Panc1 (cell line): ENCODE measurements at regions not wholly inside any gene's neighbourhood (a gene's known extent, or its start where the extent isn't known, plus 50 kb on each side); places are given as distances from the start of the nearest gene placed in this dataset.

Experiments
- ATAC-seq: fragments of 200-7000 bp; cut with Tn5 transposase; 2 replicates; pipeline ENCODE4 v1.9.1; 2020; ENCODE audit warnings: mild to moderate bottlenecking, moderate library complexity
- BruUV-seq: library from RNA; stranded (reverse); fragments of 400-500 nt; replicated peaks from 2 replicates; lab custom pipeline; 2021; lab: Mats Ljungman, UMichigan
- CTCF ChIA-PET: fragments of 300-600 bp; sonication (Branson Sonifier 250); formaldehyde crosslinking; loops from one replicate; lab custom pipeline; 2022; ENCODE audit warnings: antibody characterized with exemption; lab: Charles Lee
- POLR2A ChIA-PET: fragments of 300-600 bp; sonication (Branson Sonifier 250); formaldehyde crosslinking; loops from one replicate; lab custom pipeline; 2022; ENCODE audit warnings: antibody characterized with exemption; lab: Charles Lee
- DNase-seq: peaks from one replicate; pipeline ENCODE4 v3.0.0-alpha.2; 2010; ENCODE audit warnings: low read depth, low spot score
- H3K27ac ChIP-seq: 2 replicates; pipeline ENCODE4 v1.5.1; 2011; ENCODE audit warnings: mild to moderate bottlenecking, low read length, inconsistent platforms
- H3K27me3 ChIP-seq: fragments of 200-500 bp; sonication (Bioruptor generic); 2 replicates; pipeline ENCODE4 v1.6.0; 2014; ENCODE audit warnings: low read length, inconsistent platforms; ENCODE audit not compliant: control insufficient read depth, insufficient read depth
- H3K36me3 ChIP-seq: fragments of 200-500 bp; sonication (Bioruptor generic); 2 replicates; pipeline ENCODE4 v1.5.1; 2014; ENCODE audit warnings: inconsistent platforms, mild to moderate bottlenecking, low read length, moderate library complexity; ENCODE audit not compliant: control insufficient read depth, insufficient read depth
- H3K4me1 ChIP-seq: 2 replicates; pipeline ENCODE4 v1.5.1; 2011; ENCODE audit warnings: inconsistent platforms, mild to moderate bottlenecking, low read length, moderate library complexity; ENCODE audit not compliant: control insufficient read depth, insufficient read depth
- H3K4me3 ChIP-seq, 2 experiments: 2 replicates each; pipeline ENCODE4 v1.5.1; 2011 to 2012; ENCODE audit warnings: low read depth in 2 of 2, low read length in 2 of 2, mild to moderate bottlenecking in 2 of 2, inconsistent platforms in 1 of 2, moderate library complexity in 1 of 2
- H3K9me3 ChIP-seq: fragments of 200-500 bp; sonication (Bioruptor generic); 2 replicates; pipeline ENCODE4 v1.5.1; 2014; ENCODE audit warnings: low read depth, mild to moderate bottlenecking, inconsistent platforms, low read length, moderate library complexity; ENCODE audit not compliant: control insufficient read depth, insufficient read depth
- POLR2AphosphoS5 ChIP-seq: IDR thresholded peaks from 2 replicates; pipeline ENCODE4 v1.6.1; 2012; ENCODE audit warnings: mild to moderate bottlenecking, low read depth, low read length, moderate library complexity
- SIN3A ChIP-seq: IDR thresholded peaks from 2 replicates; pipeline ENCODE4 v1.6.1; 2012; ENCODE audit warnings: low read depth, mild to moderate bottlenecking, low read length, moderate library complexity, borderline replicate concordance; ENCODE audit not compliant: insufficient read depth
- TCF7L2 ChIP-seq: IDR thresholded peaks from 2 replicates; pipeline ENCODE4 v1.6.1; 2011; ENCODE audit warnings: mild to moderate bottlenecking, low read depth, low read length, inconsistent platforms
- in situ Hi-C: cut with HindIII; loops from 2 replicates; pipeline ENCODE4 v1.10.0; 2016; ENCODE audit warnings: low sequenced_read_pairs, low pct_unique_long_range_greater_than_20kb
- intact Hi-C: fragments of 100-400 bp; cut with micrococcal nuclease; formaldehyde crosslinking; loops from one replicate; pipeline ENCODE4 v1.10.0; 2022; ENCODE audit not compliant: unreplicated experiment
- TF ChIP-seq, protein P1 (sequence below), 2 experiments: IDR thresholded peaks; 2 replicates each; pipeline ENCODE4 v1.6.1; 2011 to 2012; ENCODE audit warnings: low read depth in 2 of 2, control low read depth in 1 of 2, low read length in 1 of 2, mild to moderate bottlenecking in 1 of 2, moderate library complexity in 1 of 2; ENCODE audit not compliant: insufficient read depth in 1 of 2
- TF ChIP-seq, protein P2 (sequence below): fragments of 450-650 bp; IDR thresholded peaks from 2 replicates; pipeline ENCODE4 v1.5.1; 2017; ENCODE audit warnings: mild to moderate bottlenecking

DNA sequence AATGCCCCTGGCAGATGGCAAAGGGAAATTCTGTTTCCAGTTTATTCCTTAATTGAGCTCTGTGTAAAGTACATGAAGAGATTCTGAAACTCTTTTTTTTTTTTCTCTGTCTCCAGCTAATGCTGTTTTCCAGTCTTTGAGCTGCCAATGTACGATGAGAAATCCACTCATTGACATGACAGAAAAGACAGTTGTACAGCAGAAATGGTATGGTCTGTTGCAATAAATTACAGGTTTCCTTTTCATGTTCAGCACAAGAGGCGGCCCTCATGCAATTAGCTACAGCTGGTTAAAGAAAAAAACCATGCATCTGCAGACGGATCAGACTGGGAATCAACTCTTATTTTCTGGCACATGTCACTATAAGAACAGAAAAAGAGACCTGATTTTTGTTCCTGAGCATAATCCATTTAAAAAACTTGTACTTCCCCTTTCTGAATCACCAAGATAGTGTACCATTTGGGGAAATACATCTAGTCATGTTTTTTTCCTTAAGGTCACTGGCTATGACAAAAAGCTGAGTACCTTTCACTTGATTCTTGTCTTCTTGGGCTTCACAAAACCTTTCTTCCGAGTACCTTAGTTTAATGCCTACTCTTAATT lies 289.8 kb upstream of the PREP start:
- no peak overlapping the region for H3K27ac ChIP-seq
- H3K4me3 ChIP-seq, result no peak overlapping the region
- ChIA-PET POLR2A (interaction anchor here (0.6 kb wide), 1 partner anchor 17 kb away, joined by 4 read pairs; no protein-coding TSS in a partner anchor), CTCF (no interaction called here)
- ATAC-seq (no peak), DNase-seq (no peak)
- intact Hi-C loops, result no loop called here
- H3K36me3 ChIP-seq, result no peaks in the 10 kb centered on the region
- no peaks in the 10 kb centered on the region for H3K4me1 ChIP-seq
- in situ Hi-C loops, result no loop called here
- H3K9me3 ChIP-seq, result peaks cover 18% of the 10 kb centered on the region; the same call in 1 of the 2 replicates
- H3K27me3 ChIP-seq, result no peaks in the 10 kb centered on the region
- no TSS peak for BruUV-seq
- TF ChIP-seq, protein P1, sequence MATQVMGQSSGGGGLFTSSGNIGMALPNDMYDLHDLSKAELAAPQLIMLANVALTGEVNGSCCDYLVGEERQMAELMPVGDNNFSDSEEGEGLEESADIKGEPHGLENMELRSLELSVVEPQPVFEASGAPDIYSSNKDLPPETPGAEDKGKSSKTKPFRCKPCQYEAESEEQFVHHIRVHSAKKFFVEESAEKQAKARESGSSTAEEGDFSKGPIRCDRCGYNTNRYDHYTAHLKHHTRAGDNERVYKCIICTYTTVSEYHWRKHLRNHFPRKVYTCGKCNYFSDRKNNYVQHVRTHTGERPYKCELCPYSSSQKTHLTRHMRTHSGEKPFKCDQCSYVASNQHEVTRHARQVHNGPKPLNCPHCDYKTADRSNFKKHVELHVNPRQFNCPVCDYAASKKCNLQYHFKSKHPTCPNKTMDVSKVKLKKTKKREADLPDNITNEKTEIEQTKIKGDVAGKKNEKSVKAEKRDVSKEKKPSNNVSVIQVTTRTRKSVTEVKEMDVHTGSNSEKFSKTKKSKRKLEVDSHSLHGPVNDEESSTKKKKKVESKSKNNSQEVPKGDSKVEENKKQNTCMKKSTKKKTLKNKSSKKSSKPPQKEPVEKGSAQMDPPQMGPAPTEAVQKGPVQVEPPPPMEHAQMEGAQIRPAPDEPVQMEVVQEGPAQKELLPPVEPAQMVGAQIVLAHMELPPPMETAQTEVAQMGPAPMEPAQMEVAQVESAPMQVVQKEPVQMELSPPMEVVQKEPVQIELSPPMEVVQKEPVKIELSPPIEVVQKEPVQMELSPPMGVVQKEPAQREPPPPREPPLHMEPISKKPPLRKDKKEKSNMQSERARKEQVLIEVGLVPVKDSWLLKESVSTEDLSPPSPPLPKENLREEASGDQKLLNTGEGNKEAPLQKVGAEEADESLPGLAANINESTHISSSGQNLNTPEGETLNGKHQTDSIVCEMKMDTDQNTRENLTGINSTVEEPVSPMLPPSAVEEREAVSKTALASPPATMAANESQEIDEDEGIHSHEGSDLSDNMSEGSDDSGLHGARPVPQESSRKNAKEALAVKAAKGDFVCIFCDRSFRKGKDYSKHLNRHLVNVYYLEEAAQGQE (IDR thresholded peaks at IDR 0.05; ENCODE audit: insufficient read depth in 1 of 2, low read depth in 2 of 2, low read length in 1 of 2), result no peak
- TF ChIP-seq SIN3A (no peak), TCF7L2 (no peak), POLR2AphosphoS5 (no peak)
- TF ChIP-seq, protein P2, sequence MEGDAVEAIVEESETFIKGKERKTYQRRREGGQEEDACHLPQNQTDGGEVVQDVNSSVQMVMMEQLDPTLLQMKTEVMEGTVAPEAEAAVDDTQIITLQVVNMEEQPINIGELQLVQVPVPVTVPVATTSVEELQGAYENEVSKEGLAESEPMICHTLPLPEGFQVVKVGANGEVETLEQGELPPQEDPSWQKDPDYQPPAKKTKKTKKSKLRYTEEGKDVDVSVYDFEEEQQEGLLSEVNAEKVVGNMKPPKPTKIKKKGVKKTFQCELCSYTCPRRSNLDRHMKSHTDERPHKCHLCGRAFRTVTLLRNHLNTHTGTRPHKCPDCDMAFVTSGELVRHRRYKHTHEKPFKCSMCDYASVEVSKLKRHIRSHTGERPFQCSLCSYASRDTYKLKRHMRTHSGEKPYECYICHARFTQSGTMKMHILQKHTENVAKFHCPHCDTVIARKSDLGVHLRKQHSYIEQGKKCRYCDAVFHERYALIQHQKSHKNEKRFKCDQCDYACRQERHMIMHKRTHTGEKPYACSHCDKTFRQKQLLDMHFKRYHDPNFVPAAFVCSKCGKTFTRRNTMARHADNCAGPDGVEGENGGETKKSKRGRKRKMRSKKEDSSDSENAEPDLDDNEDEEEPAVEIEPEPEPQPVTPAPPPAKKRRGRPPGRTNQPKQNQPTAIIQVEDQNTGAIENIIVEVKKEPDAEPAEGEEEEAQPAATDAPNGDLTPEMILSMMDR, result no peak

DNA sequence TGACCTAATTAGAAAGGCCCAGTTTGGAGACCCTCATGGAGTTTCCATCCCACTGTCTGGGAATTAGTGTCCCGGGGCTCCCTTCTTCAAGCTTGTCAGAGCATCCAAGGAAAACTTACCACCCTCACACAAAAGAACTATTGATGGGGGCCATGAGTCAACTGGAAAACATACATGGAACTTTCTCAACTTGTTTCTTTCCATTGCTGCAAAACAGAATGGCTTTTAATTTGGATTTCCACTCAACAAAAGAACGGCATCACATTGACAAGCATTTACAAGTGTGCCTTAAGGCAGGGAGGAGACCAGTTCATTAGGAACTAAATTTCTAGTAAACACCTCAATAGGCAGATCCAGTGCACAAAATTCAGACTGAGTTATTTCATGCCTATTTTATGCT lies 289.1 kb upstream of the PREP start:
- intact Hi-C loops (no loop called here), in situ Hi-C loops (no loop called here)
- ATAC-seq, result no peak
- H3K36me3 ChIP-seq, result no peaks in the 10 kb centered on the region
- H3K4me3 ChIP-seq, result no peak overlapping the region
- no TSS peak for BruUV-seq
- ChIA-PET CTCF (no interaction called here), POLR2A (interaction anchor here (0.6 kb wide), 1 partner anchor 16 kb away, joined by 4 read pairs; no protein-coding TSS in a partner anchor)
- peaks cover 21% of the 10 kb centered on the region; the same call in 1 of the 2 replicates for H3K9me3 ChIP-seq
- H3K4me1 ChIP-seq, result no peaks in the 10 kb centered on the region
- H3K27me3 ChIP-seq, result no peaks in the 10 kb centered on the region
- DNase-seq, result no peak
- TF ChIP-seq POLR2AphosphoS5 (no peak), SIN3A (no peak), TCF7L2 (no peak)
- TF ChIP-seq, protein P2, result no peak
- TF ChIP-seq, protein P1 (IDR thresholded peaks at IDR 0.05; ENCODE audit: insufficient read depth in 1 of 2, low read depth in 2 of 2, low read length in 1 of 2), result no peak
- no peak overlapping the region for H3K27ac ChIP-seq
